T-helper 1 cell treated with Interleukin-12 subunit alpha and Interleukin-12 subunit beta and Interleukin-4 antibody, amounts not matched to agents 30 μg/mL and 1 μg/mL, for 36 hours (primary cell): ENCODE measurements at regions not wholly inside any gene's neighbourhood (a gene's known extent, or its start where the extent isn't known, plus 50 kb on each side); places are given as distances from the start of the nearest gene placed in this dataset.

ENCODE experiments used
- H3K27ac Mint-ChIP-seq: one replicate; pipeline ENCODE4 v1.8.0; 2021; ENCODE audit warnings: mild to moderate bottlenecking, mixed read lengths
- H3K27me3 Mint-ChIP-seq: one replicate; pipeline ENCODE4 v1.8.0; 2021; ENCODE audit warnings: low read depth, mixed read lengths
- H3K36me3 Mint-ChIP-seq: one replicate; pipeline ENCODE4 v1.8.0; 2021; ENCODE audit warnings: low read depth, mixed read lengths
- H3K4me1 Mint-ChIP-seq: one replicate; pipeline ENCODE4 v1.8.0; 2021; ENCODE audit warnings: low read depth, mixed read lengths
- H3K4me3 Mint-ChIP-seq: one replicate; pipeline ENCODE4 v1.8.0; 2021; ENCODE audit warnings: mild to moderate bottlenecking, moderate library complexity, mixed read lengths
- H3K9me3 Mint-ChIP-seq: one replicate; pipeline ENCODE4 v1.8.0; 2021; ENCODE audit warnings: mixed read lengths

DNA sequence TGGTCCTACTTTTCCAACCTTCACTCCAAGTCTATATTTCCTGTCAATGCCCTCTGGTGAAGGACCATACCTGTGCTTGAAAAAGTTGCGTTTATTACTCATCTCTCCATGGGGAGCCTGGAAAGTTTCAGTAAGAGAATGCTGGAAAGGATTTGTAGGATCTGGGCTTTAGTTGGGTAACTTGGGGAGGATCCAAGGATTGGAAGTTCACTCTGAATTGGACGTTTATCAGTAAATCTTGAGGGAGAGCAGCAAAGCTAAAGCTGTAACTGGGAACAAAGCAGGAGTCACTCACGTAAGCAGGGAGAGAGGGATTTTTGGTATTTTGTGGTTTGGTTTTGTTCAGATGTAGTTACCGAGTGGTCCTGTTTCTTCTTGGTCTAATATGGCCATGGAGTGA is 51.4 kb upstream of the NPVF start:
- Mint-ChIP-seq H3K27me3 (peaks cover 14% of the 10 kb centered on the region), H3K9me3 (no peaks in the 10 kb centered on the region), H3K27ac (no peak overlapping the region), H3K4me3 (no peak overlapping the region), H3K36me3 (no peaks in the 10 kb centered on the region), H3K4me1 (no peaks in the 10 kb centered on the region)

DNA sequence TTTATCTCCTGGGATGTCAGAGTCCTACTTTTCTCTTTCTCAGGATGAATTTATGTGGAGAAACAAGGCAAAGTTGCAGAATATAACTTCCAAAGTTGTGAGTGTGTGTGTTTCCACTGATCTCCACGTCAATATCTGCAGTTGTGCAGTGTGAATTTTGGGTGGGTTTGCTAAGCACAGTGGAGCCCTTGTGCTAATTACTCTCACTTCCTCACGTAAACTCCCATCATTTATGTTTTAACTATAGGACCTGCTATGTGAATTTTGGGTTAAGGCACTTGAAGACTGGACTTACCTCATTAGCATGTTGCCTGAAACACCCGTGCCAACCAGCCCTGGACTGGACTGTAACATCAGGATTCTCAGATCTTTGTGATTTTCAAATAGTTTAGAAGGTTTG is 51.9 kb upstream of the NPVF start:
- H3K4me1 Mint-ChIP-seq, result no peaks in the 10 kb centered on the region
- peaks cover 14% of the 10 kb centered on the region for H3K27me3 Mint-ChIP-seq
- no peaks in the 10 kb centered on the region for H3K9me3 Mint-ChIP-seq
- H3K4me3 Mint-ChIP-seq, result no peak overlapping the region
- no peaks in the 10 kb centered on the region for H3K36me3 Mint-ChIP-seq
- no peak overlapping the region for H3K27ac Mint-ChIP-seq

DNA sequence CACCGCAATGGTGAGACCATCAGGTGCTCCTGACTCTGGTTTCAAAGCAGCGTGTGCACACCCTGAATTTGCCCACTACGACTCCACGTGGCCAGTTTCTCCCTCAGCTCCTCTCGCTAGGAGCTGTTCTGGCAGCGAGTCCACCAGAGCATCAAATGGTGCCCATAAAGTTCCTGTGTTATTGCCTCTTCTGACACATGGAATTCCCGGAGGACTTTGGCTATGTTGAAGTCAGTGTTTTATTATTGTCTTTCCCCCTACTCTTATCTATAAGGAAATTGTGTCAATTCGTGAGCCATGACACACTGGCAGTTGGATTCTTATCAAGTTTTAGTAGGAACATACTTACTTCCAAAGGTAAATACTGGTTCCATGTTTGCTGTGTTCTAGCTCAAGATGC is 53.9 kb upstream of the NPVF start:
- H3K4me3 Mint-ChIP-seq, result no peak overlapping the region
- peaks cover 14% of the 10 kb centered on the region for H3K27me3 Mint-ChIP-seq
- H3K27ac Mint-ChIP-seq, result no peak overlapping the region
- H3K9me3 Mint-ChIP-seq, result no peaks in the 10 kb centered on the region
- H3K4me1 Mint-ChIP-seq, result no peaks in the 10 kb centered on the region
- no peaks in the 10 kb centered on the region for H3K36me3 Mint-ChIP-seq

DNA sequence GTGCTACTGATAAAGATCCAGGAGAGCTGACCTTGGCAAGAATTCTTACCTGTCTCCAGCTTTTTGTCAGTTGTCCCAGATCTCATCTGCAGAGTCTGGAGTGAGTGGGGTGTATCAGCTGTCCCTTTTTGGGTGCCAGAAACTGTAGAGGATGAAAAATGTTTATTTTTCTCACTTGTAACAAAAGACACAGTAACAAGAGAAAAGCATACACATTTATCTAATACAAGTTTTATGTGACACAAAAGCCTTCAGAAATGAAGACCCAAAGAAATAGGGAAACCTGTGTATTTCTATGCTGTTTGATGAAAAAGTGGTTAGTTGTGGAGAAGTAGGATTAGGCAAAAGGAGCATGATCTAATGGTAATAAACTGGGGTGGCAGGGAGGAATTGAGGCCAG is 58.5 kb upstream of the NPVF start:
- H3K27ac Mint-ChIP-seq, result no peak overlapping the region
- H3K9me3 Mint-ChIP-seq, result no peaks in the 10 kb centered on the region
- H3K4me3 Mint-ChIP-seq, result no peak overlapping the region
- no peaks in the 10 kb centered on the region for H3K36me3 Mint-ChIP-seq
- H3K27me3 Mint-ChIP-seq, result peaks cover 11% of the 10 kb centered on the region
- no peaks in the 10 kb centered on the region for H3K4me1 Mint-ChIP-seq

DNA sequence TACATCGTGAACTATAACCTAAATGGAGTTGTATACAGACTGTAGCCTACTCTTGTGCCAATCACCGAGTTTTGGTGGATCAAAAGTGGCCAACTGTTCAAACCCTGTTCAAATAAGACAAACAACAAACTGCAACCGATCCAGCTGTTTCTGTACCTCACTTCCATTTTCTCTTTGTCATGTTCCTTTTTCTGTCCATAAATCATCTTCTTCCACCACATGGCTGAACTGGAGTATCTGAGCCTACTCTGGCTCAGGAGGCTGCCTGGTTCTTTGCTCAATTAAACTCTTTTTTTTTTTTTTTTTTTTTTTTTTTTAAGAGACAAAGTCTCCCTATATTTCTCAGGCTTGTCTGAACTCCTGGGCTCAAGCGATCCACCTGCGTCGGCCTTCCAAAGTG is 59.0 kb upstream of the NPVF start:
- Mint-ChIP-seq H3K4me1 (no peaks in the 10 kb centered on the region), H3K36me3 (no peaks in the 10 kb centered on the region), H3K27ac (no peak overlapping the region), H3K4me3 (no peak overlapping the region), H3K27me3 (peaks cover 9% of the 10 kb centered on the region), H3K9me3 (no peaks in the 10 kb centered on the region)

DNA sequence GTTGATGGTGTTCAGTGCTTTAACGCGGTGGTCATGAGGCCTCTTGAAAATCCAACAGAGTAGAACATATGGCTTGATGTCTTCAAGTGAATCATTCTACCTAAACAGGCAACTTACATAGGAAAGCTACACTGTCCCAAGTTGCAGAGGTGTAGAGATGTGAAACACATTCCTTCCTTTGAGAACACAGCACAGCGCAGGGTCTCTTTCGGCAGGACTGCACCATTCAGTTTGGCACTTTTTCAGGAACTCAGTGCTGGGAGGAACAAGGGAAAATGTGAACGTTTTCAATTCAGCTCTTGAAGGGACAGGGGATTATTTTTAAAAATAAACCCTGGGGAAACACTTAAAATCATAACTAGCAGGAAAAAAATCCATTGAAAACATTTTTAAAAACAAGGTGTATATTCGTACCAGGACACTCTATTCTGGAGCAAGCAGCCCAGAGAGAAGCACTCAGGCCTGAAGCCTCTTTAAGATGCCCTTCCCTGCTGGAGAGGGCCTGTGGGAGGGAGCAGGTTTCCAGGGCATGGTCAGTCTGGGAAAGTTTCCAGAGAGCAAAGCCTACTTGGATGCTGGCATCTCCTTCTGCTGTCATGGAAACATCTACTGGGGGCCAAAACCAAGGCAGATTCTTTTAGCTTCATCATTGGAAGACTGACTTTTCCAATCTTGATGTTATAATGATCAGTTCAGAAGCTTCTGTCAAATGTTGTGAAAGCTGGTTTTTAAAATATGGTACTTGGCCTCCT is 60.4 kb upstream of the NPVF start:
- H3K27me3 Mint-ChIP-seq, result peaks cover 4% of the 10 kb centered on the region
- H3K36me3 Mint-ChIP-seq, result no peaks in the 10 kb centered on the region
- H3K9me3 Mint-ChIP-seq, result no peaks in the 10 kb centered on the region
- H3K27ac Mint-ChIP-seq, result no peak overlapping the region
- no peaks in the 10 kb centered on the region for H3K4me1 Mint-ChIP-seq
- no peak overlapping the region for H3K4me3 Mint-ChIP-seq

DNA sequence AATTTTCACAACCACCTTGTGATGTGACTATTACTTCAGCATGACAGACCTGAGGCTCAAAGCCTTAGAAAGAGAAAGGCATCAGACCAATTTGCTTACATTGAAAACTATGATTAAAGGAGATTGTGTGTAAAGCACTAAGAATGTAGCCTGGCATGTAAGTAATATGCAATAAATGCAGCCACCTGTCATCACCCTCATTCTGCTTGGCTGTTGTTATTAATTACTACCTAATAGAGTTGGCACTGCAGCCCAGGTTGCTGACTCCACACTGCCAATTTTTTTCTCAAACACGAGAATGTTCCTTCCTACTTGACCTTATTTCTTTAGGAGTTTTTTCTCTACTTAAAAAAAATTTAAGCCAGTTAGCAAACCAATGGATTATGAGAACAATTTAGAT is 61.2 kb upstream of the NPVF start:
- no peaks in the 10 kb centered on the region for H3K4me1 Mint-ChIP-seq
- no peak overlapping the region for H3K4me3 Mint-ChIP-seq
- H3K9me3 Mint-ChIP-seq, result no peaks in the 10 kb centered on the region
- H3K27ac Mint-ChIP-seq, result no peak overlapping the region
- no peaks in the 10 kb centered on the region for H3K36me3 Mint-ChIP-seq
- H3K27me3 Mint-ChIP-seq, result peaks cover 4% of the 10 kb centered on the region

DNA sequence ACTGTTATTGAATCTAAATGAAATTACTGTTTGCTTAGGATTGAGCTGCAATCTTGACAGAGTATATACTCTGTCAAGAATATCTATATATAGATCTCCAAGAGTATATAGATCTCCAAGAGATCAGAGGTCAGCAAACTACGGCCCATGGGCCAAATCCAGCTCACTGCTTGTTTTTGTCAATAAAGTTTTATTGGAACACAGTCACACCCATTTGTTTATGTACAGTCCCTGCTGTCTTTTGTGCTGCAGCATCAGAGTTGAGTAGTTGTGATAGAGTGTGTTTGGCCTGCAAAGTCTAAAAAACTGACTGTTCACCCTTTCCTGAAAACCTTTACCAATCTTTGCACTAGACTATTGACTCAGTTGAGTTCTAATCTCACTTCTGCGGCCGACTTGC is 66.3 kb upstream of the NPVF start:
- Mint-ChIP-seq H3K4me1 (no peaks in the 10 kb centered on the region), H3K27me3 (peaks cover 4% of the 10 kb centered on the region), H3K4me3 (no peak overlapping the region), H3K27ac (no peak overlapping the region), H3K9me3 (no peaks in the 10 kb centered on the region), H3K36me3 (no peaks in the 10 kb centered on the region)

DNA sequence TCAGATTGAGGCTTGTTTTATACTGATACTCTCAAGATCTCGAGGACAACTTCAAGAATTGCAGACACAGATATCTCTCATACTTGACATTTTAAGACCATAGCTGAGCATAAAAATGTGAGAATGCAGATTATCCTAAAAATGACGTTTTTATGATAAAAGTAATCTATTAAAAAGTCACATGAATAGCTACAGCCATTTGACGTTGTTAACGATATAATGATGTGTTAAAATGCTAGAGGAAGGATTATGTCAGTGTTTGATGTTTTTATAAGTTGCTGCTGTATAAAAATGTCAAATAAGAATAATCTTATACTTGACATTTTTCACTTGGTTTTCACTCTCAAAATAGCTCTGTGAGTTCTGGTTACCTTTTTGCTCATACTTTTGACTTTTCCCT is 67.1 kb upstream of the NPVF start:
- H3K4me1 Mint-ChIP-seq, result no peaks in the 10 kb centered on the region
- H3K4me3 Mint-ChIP-seq, result no peak overlapping the region
- H3K27ac Mint-ChIP-seq, result no peak overlapping the region
- no peaks in the 10 kb centered on the region for H3K9me3 Mint-ChIP-seq
- no peaks in the 10 kb centered on the region for H3K36me3 Mint-ChIP-seq
- peaks cover 4% of the 10 kb centered on the region for H3K27me3 Mint-ChIP-seq

DNA sequence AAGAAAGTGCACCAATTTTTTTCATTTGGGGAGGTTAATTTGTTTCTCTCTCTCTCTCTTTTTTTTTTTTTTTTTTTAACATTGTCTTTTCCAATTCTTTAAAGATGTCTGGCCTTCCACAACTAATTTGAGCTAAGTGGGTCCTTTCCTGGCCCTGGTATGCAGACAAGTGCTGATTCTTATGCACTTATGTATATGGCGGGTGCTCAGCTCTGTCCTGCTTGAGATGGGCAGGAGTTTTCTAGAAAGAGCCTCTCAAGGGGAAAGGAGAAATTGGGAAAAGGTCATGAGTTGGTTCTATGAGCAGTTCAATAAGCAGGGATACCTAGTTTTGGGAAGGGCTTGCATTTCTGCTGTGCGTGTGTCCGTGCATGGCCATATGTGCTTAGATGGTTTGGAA is 67.8 kb upstream of the NPVF start:
- H3K27ac Mint-ChIP-seq, result no peak overlapping the region
- H3K9me3 Mint-ChIP-seq, result no peaks in the 10 kb centered on the region
- no peaks in the 10 kb centered on the region for H3K4me1 Mint-ChIP-seq
- H3K36me3 Mint-ChIP-seq, result no peaks in the 10 kb centered on the region
- H3K27me3 Mint-ChIP-seq, result peaks cover 4% of the 10 kb centered on the region
- no peak overlapping the region for H3K4me3 Mint-ChIP-seq

DNA sequence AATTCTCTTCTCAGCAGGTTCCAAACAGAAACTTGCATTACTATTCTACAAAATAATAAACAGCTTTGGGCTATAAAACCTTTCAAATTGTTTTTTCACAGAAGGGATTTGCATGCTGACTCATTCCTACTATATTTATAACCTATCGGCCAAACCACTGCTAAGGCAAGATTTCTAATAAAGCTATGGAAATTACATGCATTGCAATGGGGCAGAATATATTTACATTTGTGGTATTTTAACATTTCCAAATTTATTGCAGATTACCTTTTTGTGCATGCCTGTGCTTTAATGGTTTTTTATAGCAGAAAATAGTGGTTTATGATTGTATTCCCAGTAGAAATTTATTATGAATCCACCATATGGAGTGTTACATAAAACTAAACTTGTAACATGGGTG is 69.0 kb upstream of the NPVF start:
- Mint-ChIP-seq H3K27ac (no peak overlapping the region), H3K4me3 (no peak overlapping the region), H3K4me1 (no peaks in the 10 kb centered on the region), H3K27me3 (peaks cover 4% of the 10 kb centered on the region), H3K9me3 (no peaks in the 10 kb centered on the region), H3K36me3 (no peaks in the 10 kb centered on the region)

DNA sequence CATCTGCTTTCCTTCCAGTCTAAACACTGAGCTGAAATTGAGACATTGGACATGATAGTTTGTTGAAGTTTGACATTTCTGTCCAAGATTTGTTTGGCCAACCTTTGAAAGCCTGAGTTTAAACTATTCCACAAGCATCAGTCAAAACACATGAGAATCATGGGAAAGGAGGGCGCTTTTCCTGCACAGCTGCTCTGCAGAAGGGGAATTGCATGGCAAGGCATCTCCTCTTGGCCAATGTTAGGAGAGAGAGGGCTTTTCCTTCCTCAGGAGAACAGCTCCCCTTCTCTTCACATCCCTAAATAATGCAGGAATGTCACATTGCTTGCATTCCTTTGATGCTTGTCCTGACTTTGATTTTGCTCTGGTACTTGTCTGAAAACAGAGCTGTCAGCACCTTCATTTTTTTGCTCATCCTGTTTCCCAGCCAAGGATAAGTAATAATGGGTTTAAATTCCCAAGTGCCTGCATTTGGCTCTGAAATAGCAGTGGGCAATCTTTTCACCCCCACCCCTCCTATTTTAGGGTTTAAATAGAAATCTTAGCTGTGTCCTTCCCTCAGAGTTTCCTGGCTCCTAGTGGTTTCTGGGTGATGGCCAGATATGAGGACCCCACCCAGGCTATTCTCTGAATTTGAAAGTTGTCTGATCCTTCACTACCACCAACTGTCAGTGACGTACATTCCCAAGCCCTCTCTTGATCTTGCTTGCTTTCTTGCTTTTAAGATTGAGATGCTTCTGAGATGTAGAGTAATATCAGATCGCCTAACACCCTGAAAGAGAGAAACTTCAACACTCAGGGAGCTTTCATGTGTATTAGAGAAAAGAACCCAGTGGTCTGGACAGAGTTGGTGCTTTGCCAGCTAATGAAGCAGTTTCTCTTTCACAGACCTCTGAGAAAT is 75.2 kb upstream of the NPVF start:
- Mint-ChIP-seq H3K4me3 (no peak overlapping the region), H3K9me3 (no peaks in the 10 kb centered on the region), H3K27ac (no peak overlapping the region), H3K4me1 (no peaks in the 10 kb centered on the region), H3K36me3 (no peaks in the 10 kb centered on the region), H3K27me3 (peaks cover 12% of the 10 kb centered on the region)

DNA sequence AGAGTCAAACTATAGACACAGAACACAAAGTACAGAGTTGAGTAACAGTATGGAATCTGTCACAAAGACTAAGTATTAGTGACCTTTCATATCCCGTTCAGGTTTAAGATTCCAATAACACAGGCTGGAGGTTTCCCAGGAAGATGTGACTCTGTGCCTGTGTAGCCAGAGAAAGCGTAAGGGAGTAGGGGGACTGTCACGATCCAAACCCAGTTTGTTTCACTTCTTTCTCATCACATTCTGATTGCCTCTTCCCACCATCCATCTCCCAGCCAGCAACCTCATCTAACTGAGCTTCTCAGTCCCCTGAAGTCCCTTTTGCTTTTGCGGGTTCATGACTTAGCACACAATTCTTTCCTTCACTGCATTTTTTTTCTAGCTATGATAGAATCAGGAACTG is 76.4 kb upstream of the NPVF start:
- Mint-ChIP-seq H3K9me3 (no peaks in the 10 kb centered on the region), H3K36me3 (no peaks in the 10 kb centered on the region), H3K4me3 (no peak overlapping the region), H3K4me1 (no peaks in the 10 kb centered on the region), H3K27me3 (peaks cover 12% of the 10 kb centered on the region), H3K27ac (no peak overlapping the region)

DNA sequence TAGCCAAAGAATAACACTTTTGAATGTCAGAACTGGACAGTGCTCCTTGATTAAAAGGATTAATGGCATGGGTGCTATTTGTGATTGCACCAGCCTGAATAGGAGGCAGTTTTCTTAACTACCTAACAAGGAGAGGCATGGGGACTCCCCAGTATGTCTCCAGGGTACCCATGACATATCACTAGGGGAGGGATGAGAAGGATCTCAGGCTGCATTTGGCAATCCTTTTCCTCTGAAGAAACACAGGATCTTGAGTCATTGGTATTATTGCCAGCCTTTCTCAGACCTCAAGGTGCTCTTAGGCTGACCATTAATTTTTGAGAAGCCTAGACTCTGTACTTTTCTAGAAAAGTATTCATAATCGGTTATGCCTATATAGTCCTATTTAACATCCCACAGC is 77.5 kb upstream of the NPVF start:
- Mint-ChIP-seq H3K36me3 (no peaks in the 10 kb centered on the region), H3K9me3 (no peaks in the 10 kb centered on the region), H3K27me3 (peaks cover 12% of the 10 kb centered on the region), H3K27ac (no peak overlapping the region), H3K4me3 (no peak overlapping the region), H3K4me1 (no peaks in the 10 kb centered on the region)

DNA sequence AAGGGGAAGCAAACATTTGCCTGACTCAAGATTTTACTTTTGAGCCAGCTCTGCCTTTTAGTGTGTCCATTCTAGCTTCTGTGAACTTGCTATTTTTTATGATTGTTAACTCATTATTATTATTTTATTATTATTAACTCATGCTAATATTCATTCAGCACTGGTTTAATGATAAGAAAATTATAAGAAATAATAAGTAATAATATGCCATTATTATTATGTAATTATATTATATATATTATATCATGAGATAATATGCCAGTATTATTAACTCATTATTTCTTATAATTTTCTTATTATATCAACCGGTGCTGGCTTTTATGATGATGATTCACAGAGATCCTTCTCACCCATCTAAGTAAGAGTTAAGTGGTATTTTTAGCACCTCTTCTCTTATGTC is 79.3 kb upstream of the NPVF start:
- Mint-ChIP-seq H3K27me3 (peaks cover 12% of the 10 kb centered on the region), H3K27ac (no peak overlapping the region), H3K9me3 (no peaks in the 10 kb centered on the region), H3K4me3 (no peak overlapping the region), H3K36me3 (no peaks in the 10 kb centered on the region), H3K4me1 (no peaks in the 10 kb centered on the region)
